RWPE2 (cell line): ENCODE measurements at regions not wholly inside any gene's neighbourhood (a gene's known extent, or its start where the extent isn't known, plus 50 kb on each side); places are given as distances from the start of the nearest gene placed in this dataset.

Experiments used
- ATAC-seq: fragments of 200-7000 bp; cut with Tn5 transposase; 3 replicates; pipeline ENCODE4 v1.9.1; 2021; ENCODE audit warnings: low read depth
- DNase-seq: peaks from one replicate; pipeline ENCODE4 v3.0.0-alpha.2; 2020; ENCODE audit warnings: low spot score
- H3K27ac ChIP-seq: fragments of 450-650 bp; 2 replicates; pipeline ENCODE4 v1.5.1; 2017; ENCODE audit warnings: mild to moderate bottlenecking; ENCODE audit not compliant: poor library complexity, severe bottlenecking
- H3K27me3 ChIP-seq: fragments of 250-450 bp; sonication (Bioruptor Pico); 2 replicates; pipeline ENCODE4 v1.5.1; 2021; ENCODE audit warnings: mild to moderate bottlenecking, moderate library complexity; ENCODE audit not compliant: insufficient read depth, poor library complexity, severe bottlenecking
- H3K36me3 ChIP-seq: fragments of 250-450 bp; sonication (Bioruptor Pico); 2 replicates; pipeline ENCODE4 v1.5.1; 2020; ENCODE audit warnings: low read depth, mild to moderate bottlenecking, moderate library complexity
- H3K4me1 ChIP-seq: fragments of 250-450 bp; sonication (Bioruptor Pico); 2 replicates; pipeline ENCODE4 v1.5.1; 2021; ENCODE audit warnings: mild to moderate bottlenecking, moderate library complexity; ENCODE audit not compliant: insufficient read depth, poor library complexity, severe bottlenecking
- H3K4me3 ChIP-seq: fragments of 250-450 bp; sonication (Bioruptor Pico); 2 replicates; pipeline ENCODE4 v1.5.1; 2021; ENCODE audit warnings: mild to moderate bottlenecking, moderate library complexity; ENCODE audit not compliant: severe bottlenecking
- H3K9me3 ChIP-seq: fragments of 250-450 bp; sonication (Bioruptor Pico); 2 replicates; pipeline ENCODE4 v1.5.1; 2021; ENCODE audit warnings: mild to moderate bottlenecking, moderate library complexity; ENCODE audit not compliant: severe bottlenecking
- CTCF ChIP-seq: fragments of 450-650 bp; IDR thresholded peaks from one replicate; pipeline ENCODE4 v1.5.1; 2017; ENCODE audit warnings: mild to moderate bottlenecking, moderate library complexity; ENCODE audit not compliant: poor library complexity, severe bottlenecking

- H3K4me1 ChIP-seq, result no peaks in the 10 kb centered on the region
- ATAC-seq, result no peak
- DNase-seq, result no peak
- no peak overlapping the region for H3K27ac ChIP-seq
- no peaks in the 10 kb centered on the region for H3K36me3 ChIP-seq
- no peaks in the 10 kb centered on the region for H3K9me3 ChIP-seq
- no peak for TF ChIP-seq CTCF
- peaks cover 4% of the 10 kb centered on the region for H3K27me3 ChIP-seq
- H3K4me3 ChIP-seq, result no peak overlapping the region
Observed at GRCh38 chr3:88000853-88001252, 58.0 kb downstream of the CGGBP1 start.

GRCh38 chr3:87997966-87998365, 60.8 kb downstream of the CGGBP1 start:
- ATAC-seq (no peak), DNase-seq (no peak)
- H3K9me3 ChIP-seq, result no peaks in the 10 kb centered on the region
- no peak overlapping the region for H3K27ac ChIP-seq
- TF ChIP-seq CTCF, result no peak
- H3K4me3 ChIP-seq, result no peak overlapping the region
- peaks cover 4% of the 10 kb centered on the region for H3K27me3 ChIP-seq
- H3K4me1 ChIP-seq, result no peaks in the 10 kb centered on the region
- no peaks in the 10 kb centered on the region for H3K36me3 ChIP-seq

- DNase-seq (no peak), ATAC-seq (no peak)
- Histone ChIP-seq H3K27me3 (peaks cover 4% of the 10 kb centered on the region), H3K4me3 (no peak overlapping the region), H3K4me1 (no peaks in the 10 kb centered on the region), H3K36me3 (no peaks in the 10 kb centered on the region), H3K9me3 (no peaks in the 10 kb centered on the region), H3K27ac (no peak overlapping the region)
- no peak for TF ChIP-seq CTCF
Observed at GRCh38 chr3:87997298-87997697, 61.5 kb downstream of the CGGBP1 start.

GRCh38 chr3:87996882-87997281, 61.9 kb downstream of the CGGBP1 start:
- Histone ChIP-seq H3K4me3 (no peak overlapping the region), H3K36me3 (no peaks in the 10 kb centered on the region), H3K27ac (no peak overlapping the region), H3K9me3 (no peaks in the 10 kb centered on the region), H3K4me1 (no peaks in the 10 kb centered on the region), H3K27me3 (peaks cover 4% of the 10 kb centered on the region)
- DNase-seq (no peak), ATAC-seq (no peak)
- no peak for TF ChIP-seq CTCF

GRCh38 chr3:87993566-87993965, 65.2 kb downstream of the CGGBP1 start:
- H3K27me3 ChIP-seq, result no peaks in the 10 kb centered on the region
- no peaks in the 10 kb centered on the region for H3K9me3 ChIP-seq
- no peaks in the 10 kb centered on the region for H3K36me3 ChIP-seq
- H3K4me3 ChIP-seq, result no peak overlapping the region
- no peaks in the 10 kb centered on the region for H3K4me1 ChIP-seq
- H3K27ac ChIP-seq, result no peak overlapping the region
- TF ChIP-seq CTCF, result no peak
- no peak for ATAC-seq
- no peak for DNase-seq
